Ovary (tissue), 7 donors: ENCODE measurements at regions not wholly inside any gene's neighbourhood (a gene's known extent, or its start where the extent isn't known, plus 50 kb on each side); places are given as distances from the start of the nearest gene placed in this dataset.

Source experiments
- DNase-seq, 5 donors: peaks; one replicate each; pipeline ENCODE4 v3.0.0-alpha.2; 2019 to 2020
- H3K27ac ChIP-seq, 2 donors: fragments of 200-600 bp; one replicate each; pipeline versions ENCODE4 v1.5.1 to v1.8.0; 2019 to 2022
- H3K27me3 ChIP-seq: fragments of 200-600 bp; one replicate; pipeline ENCODE4 v1.8.0; 2022
- H3K36me3 ChIP-seq: fragments of 200-600 bp; sonication (generic); one replicate; pipeline ENCODE4 v1.5.1; 2019
- H3K4me1 ChIP-seq: one replicate; pipeline ENCODE4 v1.8.1; 2013; ENCODE audit warnings: mild to moderate bottlenecking, moderate library complexity; ENCODE audit not compliant: insufficient read depth
- H3K4me3 ChIP-seq: fragments of 200-600 bp; sonication (generic); one replicate; pipeline ENCODE4 v1.5.1; 2017
- H3K9me3 ChIP-seq, 2 donors: fragments of 200-600 bp in 1 of 2; sonication (generic) in 1 of 2; one replicate each; pipeline versions ENCODE4 v1.5.1 to v1.8.1; 2013 to 2019; ENCODE audit warnings: mild to moderate bottlenecking in 1 of 2, moderate library complexity in 1 of 2
- EP300 ChIP-seq: sonication (generic); formaldehyde crosslinking; IDR thresholded peaks from one replicate; pipeline ENCODE4 v1.6.1; 2017; ENCODE audit warnings: antibody characterized with exemption
- POLR2A ChIP-seq: fragments of 450-650 bp; IDR thresholded peaks from one replicate; pipeline ENCODE4 v1.6.1; 2017; ENCODE audit warnings: antibody characterized with exemption, mild to moderate bottlenecking, moderate library complexity
- WGBS, 3 donors: extraction: QIAGEN DNeasy Blood & Tissue Kit in 1 of 3; methylation state at CpG; one replicate each; pipeline versions ENCODE4 v1.1.5 to v1.1.7; 2013 to 2017; 5-methylcytosine and 5-hydroxymethylcytosine counted together
- intact Hi-C, 4 donors: fragments of 100-400 bp; cut with DNase I; formaldehyde crosslinking; loops; one replicate each; pipeline versions ENCODE4 v1.11.0 to v1.15.1; 2022 to 2023
- TF ChIP-seq, protein P1 (sequence below), 3 donors: fragments of 450-650 bp in 2 of 3; fragments of 200-600 bp in 1 of 3; IDR thresholded peaks; one replicate each; pipeline versions ENCODE4 v1.5.1 to v1.8.0; 2016 to 2022; ENCODE audit warnings: antibody characterized with exemption in 3 of 3, mild to moderate bottlenecking in 1 of 3
- donor health status: DM: no; HTN: no; CAD: no; lungs with moderate emphysema.
- donor health status: DM: no; HTN: no; CAD: no.
- donor health status: Bipolar disorder and iron deficiency.
- donor health status: DM: no; HTN: no; CAD: no.
- donor health status: DM: yes; HTN: yes; CAD: no.

DNA sequence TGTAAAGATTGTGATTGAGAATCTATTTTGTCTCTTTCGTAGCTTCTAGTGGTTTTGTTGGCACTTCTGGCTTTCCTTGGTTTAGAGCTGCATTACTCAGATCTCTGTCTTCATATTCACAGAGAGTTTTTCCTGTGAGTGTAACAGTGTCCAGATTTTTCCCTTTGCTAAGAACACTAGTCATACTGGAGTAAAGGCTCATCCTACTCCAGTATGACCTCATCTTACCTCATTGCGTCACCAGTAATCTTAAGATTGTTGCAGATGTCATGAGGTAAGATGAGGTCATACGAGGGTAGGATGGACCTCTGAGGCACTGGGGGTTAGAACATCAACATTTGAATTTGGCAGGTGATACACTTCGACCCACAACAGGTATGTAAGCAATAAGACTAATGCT, 461.2 kb downstream of the FLRT2 start:
- no peaks in the 10 kb centered on the region for H3K27me3 ChIP-seq
- TF ChIP-seq POLR2A (no peak), EP300 (no peak)
- TF ChIP-seq, protein P1, sequence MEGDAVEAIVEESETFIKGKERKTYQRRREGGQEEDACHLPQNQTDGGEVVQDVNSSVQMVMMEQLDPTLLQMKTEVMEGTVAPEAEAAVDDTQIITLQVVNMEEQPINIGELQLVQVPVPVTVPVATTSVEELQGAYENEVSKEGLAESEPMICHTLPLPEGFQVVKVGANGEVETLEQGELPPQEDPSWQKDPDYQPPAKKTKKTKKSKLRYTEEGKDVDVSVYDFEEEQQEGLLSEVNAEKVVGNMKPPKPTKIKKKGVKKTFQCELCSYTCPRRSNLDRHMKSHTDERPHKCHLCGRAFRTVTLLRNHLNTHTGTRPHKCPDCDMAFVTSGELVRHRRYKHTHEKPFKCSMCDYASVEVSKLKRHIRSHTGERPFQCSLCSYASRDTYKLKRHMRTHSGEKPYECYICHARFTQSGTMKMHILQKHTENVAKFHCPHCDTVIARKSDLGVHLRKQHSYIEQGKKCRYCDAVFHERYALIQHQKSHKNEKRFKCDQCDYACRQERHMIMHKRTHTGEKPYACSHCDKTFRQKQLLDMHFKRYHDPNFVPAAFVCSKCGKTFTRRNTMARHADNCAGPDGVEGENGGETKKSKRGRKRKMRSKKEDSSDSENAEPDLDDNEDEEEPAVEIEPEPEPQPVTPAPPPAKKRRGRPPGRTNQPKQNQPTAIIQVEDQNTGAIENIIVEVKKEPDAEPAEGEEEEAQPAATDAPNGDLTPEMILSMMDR (IDR thresholded peaks at IDR 0.05), result no peak
- H3K27ac ChIP-seq, result no peak overlapping the region
- intact Hi-C loops, result no loop called here
- no peak for DNase-seq
- no peak overlapping the region for H3K4me3 ChIP-seq
- no peaks in the 10 kb centered on the region for H3K36me3 ChIP-seq
- WGBS, 3 donors, result 84 to 89% (median 86%) methylated on average over 4 of the region's 4 CpGs
- no peaks in the 10 kb centered on the region for H3K4me1 ChIP-seq
- H3K9me3 ChIP-seq, result no peaks in the 10 kb centered on the region

DNA sequence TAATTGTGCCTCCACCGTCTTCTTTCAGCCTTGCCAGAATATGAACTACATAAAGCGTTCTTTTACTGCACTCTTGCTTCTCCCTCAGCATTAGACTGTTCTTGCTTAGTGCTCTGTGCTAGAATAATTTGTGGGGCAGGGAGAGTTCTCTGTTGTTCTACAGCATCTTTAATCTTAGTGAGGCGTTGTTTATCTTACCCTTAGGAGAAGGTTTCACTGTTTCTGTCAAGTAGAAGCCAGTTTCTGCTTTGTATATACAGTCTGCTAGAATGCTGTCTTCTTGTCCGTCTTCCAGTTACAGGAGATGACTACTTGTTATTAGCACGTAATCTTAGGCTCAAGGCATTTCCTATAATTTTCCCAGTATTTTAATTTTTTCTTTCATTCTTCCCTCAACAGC, 458.0 kb downstream of the FLRT2 start:
- no peak overlapping the region for H3K27ac ChIP-seq
- no peaks in the 10 kb centered on the region for H3K9me3 ChIP-seq
- 82 to 88% (median 87%) methylated on average over 5 of the region's 5 CpGs for WGBS, 3 donors
- no peaks in the 10 kb centered on the region for H3K4me1 ChIP-seq
- intact Hi-C loops, result no loop called here
- H3K27me3 ChIP-seq, result no peaks in the 10 kb centered on the region
- H3K4me3 ChIP-seq, result no peak overlapping the region
- no peaks in the 10 kb centered on the region for H3K36me3 ChIP-seq
- no peak for DNase-seq
- TF ChIP-seq EP300 (no peak), POLR2A (no peak)
- TF ChIP-seq, protein P1 (IDR thresholded peaks at IDR 0.05), result no peak

DNA sequence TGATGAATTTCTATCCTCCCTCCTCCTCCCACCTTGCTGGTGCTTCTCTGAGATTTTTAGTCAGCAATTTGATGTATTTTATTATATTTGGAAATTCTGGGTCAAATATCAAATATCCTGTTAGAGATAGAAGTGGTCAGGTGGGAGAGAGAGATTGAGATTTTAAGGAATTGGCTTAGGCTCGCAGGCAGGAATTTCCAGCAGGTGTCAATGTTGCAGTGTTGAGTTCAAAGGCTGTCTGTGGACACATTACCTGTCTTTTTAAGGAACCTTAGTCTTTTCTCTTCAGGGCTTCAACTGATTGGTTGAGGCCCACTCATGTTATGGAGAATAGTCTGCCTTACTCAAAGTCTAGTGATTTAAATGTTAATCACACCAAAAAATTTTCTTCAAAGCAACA, 457.3 kb downstream of the FLRT2 start:
- no peak for TF ChIP-seq POLR2A
- intact Hi-C loops, result no loop called here
- no peaks in the 10 kb centered on the region for H3K4me1 ChIP-seq
- no peak overlapping the region for H3K27ac ChIP-seq
- no peak for DNase-seq
- H3K9me3 ChIP-seq, result no peaks in the 10 kb centered on the region
- H3K36me3 ChIP-seq, result no peaks in the 10 kb centered on the region
- H3K4me3 ChIP-seq, result no peak overlapping the region
- H3K27me3 ChIP-seq, result no peaks in the 10 kb centered on the region
- WGBS, 3 donors, result 95 to 98% (median 98%) methylated on average over 1 of the region's 1 CpG

DNA sequence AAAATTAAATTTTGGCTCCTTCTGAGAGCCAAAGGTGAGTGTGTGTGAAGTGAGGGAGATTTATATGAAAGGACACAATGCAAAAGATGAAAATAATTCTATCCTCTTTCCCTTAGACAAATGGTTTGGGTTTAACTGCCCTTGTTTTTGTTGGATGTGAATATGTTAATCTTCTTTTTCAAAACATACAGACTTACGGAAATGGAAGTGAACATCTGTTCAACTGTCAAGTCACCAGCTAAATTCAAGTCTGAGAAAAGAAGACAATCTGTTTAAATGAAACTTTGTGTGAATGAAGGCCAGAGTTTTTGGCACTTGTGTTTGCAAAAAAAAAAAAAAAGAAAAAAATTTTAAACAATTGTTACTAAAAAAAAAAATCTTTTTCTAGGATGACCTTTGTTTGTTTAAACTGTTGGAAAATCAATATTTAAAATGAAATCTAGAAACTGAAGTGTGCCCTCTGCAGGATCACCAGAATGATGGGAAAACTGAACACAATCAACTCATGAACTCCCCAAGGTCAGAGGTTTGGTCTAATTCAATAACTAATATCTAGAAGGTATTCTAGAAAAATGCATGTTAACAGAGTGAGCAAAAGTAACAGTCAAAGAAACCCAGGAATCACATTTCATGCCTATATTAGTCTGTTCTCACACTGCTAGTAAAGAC, 448.8 kb downstream of the FLRT2 start:
- no peak for DNase-seq
- Histone ChIP-seq H3K9me3 (no peaks in the 10 kb centered on the region), H3K36me3 (no peaks in the 10 kb centered on the region), H3K27ac (no peak overlapping the region), H3K4me1 (no peaks in the 10 kb centered on the region), H3K27me3 (no peaks in the 10 kb centered on the region), H3K4me3 (no peak overlapping the region)
- WGBS, 3 donors, result 12 to 33% (median 15%) methylated on average over 1 of the region's 1 CpG
- TF ChIP-seq, protein P1 (IDR thresholded peaks at IDR 0.05), result no peak
- TF ChIP-seq EP300 (no peak), POLR2A (no peak)
- intact Hi-C loops, result no loop called here

DNA sequence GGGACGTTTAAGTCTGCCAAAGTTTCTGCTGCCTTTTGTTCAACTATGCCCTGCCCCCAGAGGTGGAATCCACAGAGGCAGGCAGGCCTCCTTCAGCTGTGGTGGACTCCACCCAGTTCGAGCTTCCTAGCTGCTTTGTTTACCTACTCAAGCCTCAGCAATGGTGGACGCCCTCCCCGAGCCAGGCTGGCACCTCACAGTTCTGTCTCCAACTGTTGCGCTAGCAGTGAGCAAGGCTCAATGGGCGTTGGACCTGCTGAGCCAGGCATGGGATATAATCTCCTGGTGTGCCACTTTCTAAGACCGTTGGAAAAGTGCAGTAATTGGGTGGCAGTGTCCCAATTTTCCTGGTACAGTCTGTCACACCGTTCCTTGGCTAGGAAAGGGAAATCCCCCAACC, 444.7 kb downstream of the FLRT2 start:
- no peaks in the 10 kb centered on the region for H3K27me3 ChIP-seq
- no peak for DNase-seq
- 82 to 95% (median 88%) methylated on average over 5 to 8 of the region's 8 CpGs for WGBS, 3 donors
- H3K4me3 ChIP-seq, result no peak overlapping the region
- no peak overlapping the region for H3K27ac ChIP-seq
- intact Hi-C loops, result no loop called here
- TF ChIP-seq, protein P1 (IDR thresholded peaks at IDR 0.05), result no peak
- TF ChIP-seq POLR2A (no peak), EP300 (no peak)
- no peaks in the 10 kb centered on the region for H3K36me3 ChIP-seq
- H3K9me3 ChIP-seq, result no peaks in the 10 kb centered on the region
- no peaks in the 10 kb centered on the region for H3K4me1 ChIP-seq
